Epithelial cell of esophagus (primary cell): ENCODE measurements at regions not wholly inside any gene's neighbourhood (a gene's known extent, or its start where the extent isn't known, plus 50 kb on each side); places are given as distances from the start of the nearest gene placed in this dataset.

Source experiments
- DNase-seq: peaks from one replicate; pipeline ENCODE4 v3.0.0; 2010; ENCODE audit warnings: low read depth
- H3K4me3 ChIP-seq: 2 replicates; pipeline ENCODE4 v1.5.1; 2011; ENCODE audit warnings: mild to moderate bottlenecking, low read length, control low read depth
- TF ChIP-seq, protein P1 (sequence below): IDR thresholded peaks from 2 replicates; pipeline ENCODE4 v1.5.1; 2011; ENCODE audit warnings: low read depth, mild to moderate bottlenecking, low read length, control low read depth, inconsistent platforms; ENCODE audit not compliant: insufficient read depth; ENCODE audit errors: missing control alignments

DNA sequence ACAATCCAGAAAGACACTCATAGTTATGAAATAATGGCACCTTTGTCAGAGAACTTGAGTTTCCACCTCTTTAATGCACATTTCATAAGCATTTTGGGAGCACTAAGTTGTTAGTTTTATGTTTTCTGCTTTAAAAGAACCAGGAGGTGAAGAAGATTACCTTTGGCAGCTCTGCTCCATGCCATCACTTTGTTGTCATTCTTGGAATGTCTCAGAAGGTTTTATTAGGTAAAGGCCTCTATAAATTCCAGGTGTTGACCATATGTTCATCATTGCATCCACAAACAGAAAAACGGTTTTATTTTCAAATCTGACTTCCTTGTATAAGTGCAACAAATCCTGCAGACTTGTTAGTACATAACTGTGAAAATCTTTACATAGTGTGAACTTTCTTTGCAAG is 424.8 kb downstream of the MDFIC start:
- TF ChIP-seq, protein P1, sequence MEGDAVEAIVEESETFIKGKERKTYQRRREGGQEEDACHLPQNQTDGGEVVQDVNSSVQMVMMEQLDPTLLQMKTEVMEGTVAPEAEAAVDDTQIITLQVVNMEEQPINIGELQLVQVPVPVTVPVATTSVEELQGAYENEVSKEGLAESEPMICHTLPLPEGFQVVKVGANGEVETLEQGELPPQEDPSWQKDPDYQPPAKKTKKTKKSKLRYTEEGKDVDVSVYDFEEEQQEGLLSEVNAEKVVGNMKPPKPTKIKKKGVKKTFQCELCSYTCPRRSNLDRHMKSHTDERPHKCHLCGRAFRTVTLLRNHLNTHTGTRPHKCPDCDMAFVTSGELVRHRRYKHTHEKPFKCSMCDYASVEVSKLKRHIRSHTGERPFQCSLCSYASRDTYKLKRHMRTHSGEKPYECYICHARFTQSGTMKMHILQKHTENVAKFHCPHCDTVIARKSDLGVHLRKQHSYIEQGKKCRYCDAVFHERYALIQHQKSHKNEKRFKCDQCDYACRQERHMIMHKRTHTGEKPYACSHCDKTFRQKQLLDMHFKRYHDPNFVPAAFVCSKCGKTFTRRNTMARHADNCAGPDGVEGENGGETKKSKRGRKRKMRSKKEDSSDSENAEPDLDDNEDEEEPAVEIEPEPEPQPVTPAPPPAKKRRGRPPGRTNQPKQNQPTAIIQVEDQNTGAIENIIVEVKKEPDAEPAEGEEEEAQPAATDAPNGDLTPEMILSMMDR = no peak
- no peak for DNase-seq
- no peak overlapping the region for H3K4me3 ChIP-seq

DNA sequence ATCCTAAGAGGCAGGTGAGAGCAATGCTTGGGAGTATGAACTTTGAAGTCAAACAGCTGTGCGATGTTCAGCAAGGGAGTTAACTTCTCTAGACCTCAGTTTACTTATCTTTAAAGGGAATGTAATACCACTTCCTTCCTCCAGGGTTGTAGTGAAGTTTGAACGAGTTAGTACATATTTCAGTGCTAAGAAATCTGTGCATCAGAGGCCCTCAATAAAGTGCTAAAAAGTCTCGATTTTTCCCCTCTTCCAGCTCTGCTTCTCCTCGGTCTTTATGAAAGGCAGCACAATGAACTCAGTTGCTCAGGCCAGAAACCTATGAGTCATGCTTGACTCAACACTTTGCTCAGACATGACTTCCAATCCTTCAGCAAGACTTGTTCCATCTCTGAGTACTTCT is 418.9 kb downstream of the MDFIC start:
- TF ChIP-seq, protein P1 = peak; percentile 17
- DNase-seq = peak; percentile 96
- H3K4me3 ChIP-seq = no peak overlapping the region

DNA sequence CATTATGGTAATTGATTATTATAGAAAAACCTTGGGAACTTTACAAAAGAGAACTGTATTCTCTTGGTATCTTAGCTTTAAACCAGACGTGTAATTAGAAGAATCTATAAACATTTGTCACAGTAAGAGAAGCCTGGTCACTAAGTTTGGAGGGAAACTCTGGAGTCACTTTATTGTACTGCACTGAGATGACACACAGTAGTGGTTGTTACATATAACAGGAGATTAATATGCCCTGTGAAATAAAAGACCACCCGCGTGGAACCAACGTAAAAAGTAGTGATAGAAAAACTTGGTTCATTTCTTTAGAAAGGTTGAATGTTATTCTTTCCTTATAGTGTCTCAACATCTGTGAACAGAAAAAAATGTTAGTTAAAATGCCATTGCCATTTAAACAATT is 416.1 kb downstream of the MDFIC start:
- TF ChIP-seq, protein P1 = no peak
- DNase-seq = no peak
- H3K4me3 ChIP-seq = no peak overlapping the region

DNA sequence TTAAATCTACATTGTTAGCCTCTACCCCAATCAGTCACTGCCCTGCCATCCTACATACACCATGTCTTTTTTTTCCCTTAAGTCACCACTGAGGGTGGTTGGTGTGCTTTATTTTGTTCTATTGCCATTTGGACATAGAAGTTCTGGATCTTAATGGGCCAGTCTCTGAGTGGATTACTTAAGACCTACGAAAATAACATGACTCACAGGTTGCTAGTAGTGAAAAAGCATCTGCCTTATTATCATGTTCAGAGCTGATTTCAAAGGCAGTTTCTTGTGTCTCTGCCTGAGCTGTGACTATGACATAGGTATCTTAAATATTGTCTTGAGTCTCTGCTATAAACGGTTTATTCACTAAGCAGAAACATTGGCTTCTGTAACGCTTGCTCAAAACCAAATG is 410.8 kb downstream of the MDFIC start:
- TF ChIP-seq, protein P1 = no peak
- H3K4me3 ChIP-seq = no peak overlapping the region
- DNase-seq = peak; percentile 50

DNA sequence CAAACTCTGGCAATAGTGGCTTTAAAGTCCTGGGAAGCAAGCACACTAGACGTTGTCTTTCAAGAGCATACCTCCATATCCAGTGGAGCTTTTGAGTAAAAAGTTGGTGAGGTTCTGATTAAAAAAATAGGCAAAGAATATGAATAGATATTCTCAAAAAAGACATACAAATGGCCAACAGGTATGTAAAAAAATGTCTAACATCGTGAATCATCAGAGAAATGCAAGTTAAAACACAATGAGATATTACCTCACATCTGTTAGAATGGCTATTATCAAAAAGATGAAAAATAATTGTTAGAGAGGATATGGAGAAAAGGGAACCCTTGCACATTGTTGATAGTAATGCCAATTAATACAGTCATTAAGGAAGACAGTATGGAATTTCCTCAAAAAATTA is 407.1 kb downstream of the MDFIC start:
- peak; percentile 45 for DNase-seq
- TF ChIP-seq, protein P1 = no peak
- H3K4me3 ChIP-seq = no peak overlapping the region

DNA sequence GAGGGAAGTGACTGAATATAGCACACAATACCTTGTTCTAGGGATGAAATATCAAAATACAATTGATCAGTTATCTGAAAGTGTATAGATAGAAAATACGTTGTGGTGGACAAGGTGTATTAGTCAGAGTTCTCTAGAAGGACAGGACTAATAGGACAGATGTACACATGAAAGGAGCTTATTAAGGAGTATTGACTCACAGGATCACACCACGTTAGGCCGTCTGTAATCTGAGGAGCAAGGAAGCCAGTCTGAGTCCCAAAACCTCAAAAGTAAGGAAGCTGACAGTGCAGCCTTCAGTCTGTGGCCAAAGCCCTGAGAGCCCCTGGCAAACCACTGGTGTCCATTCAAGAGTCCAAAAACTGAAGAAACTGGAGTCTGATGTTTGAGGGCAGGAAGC is 406.1 kb downstream of the MDFIC start:
- no peak overlapping the region for H3K4me3 ChIP-seq
- TF ChIP-seq, protein P1 = no peak
- peak; percentile 39 for DNase-seq

DNA sequence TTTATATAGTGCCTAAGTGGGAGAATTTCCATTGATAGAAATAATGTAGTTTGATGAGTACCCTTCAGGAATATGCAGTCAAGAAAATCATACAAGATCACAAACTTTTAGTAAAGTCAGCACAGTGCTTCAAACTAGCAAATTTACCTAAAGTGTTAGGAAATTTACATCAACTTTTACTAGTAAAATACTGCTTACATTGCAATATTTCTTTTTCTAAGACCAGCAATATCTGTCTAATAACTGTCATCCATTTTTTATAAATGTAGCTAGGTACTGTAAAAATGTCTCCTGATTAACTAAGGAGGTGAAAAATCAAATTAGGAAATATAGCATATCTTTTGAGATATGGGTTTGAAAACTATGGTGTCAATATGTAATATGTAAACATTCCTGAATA is 405.4 kb downstream of the MDFIC start:
- no peak overlapping the region for H3K4me3 ChIP-seq
- DNase-seq = no peak
- TF ChIP-seq, protein P1 = no peak
